ENCODE measurements at regions not wholly inside any gene's neighbourhood (a gene's known extent, or its start where the extent isn't known, plus 50 kb on each side); places are given as distances from the start of the nearest gene placed in this dataset.
A peak's percentile ranks its signal among the peaks of the same experiment; 100 is the strongest.
"Not testable (repeated sequence)": the region's sequence is repeated elsewhere in the genome, so short reads cannot be mapped to it uniquely, and the experiment has no call there.

- Histone ChIP-seq H3K27me3 (no peaks in the 10 kb centered on the region), H3K9me3 (no peaks in the 10 kb centered on the region), H3K4me1 (no peaks in the 10 kb centered on the region), H3K36me3 (no peaks in the 10 kb centered on the region), H3K4me3 (no peak overlapping the region), H3K27ac (no peak overlapping the region)
- WGBS, result 56% methylated on average over 7 of the region's 7 CpGs
- TF ChIP-seq POLR2A (IDR thresholded peaks at IDR 0.05) (no peak), CTCF (IDR thresholded peaks at IDR 0.05) (no peak), POLR2AphosphoS5 (IDR thresholded peaks at IDR 0.05) (no peak), EP300 (IDR thresholded peaks at IDR 0.05) (no peak)
- no peak for DNase-seq (ENCODE audit: low spot score in 2 of 2)
These were observed 68.2 kb downstream of the BARX1 start for GRCh38 chr9:93886911-93887310.

- Histone ChIP-seq H3K27me3 (peaks cover 2% of the 10 kb centered on the region), H3K4me3 (no peak overlapping the region)
These were observed 70.3 kb downstream of the BARX1 start for GRCh38 chr9:93884808-93885207.

GRCh38 chr9:93879662-93880407 lies 75.3 kb downstream of the BARX1 start:
- WGBS, result 98% methylated on average over 16 of the region's 35 CpGs
- H3K9me3 ChIP-seq, H3K36me3 ChIP-seq, H3K4me1 ChIP-seq, H3K4me3 ChIP-seq, H3K27ac ChIP-seq, H3K27me3 ChIP-seq: not testable (repeated sequence)
- peak in 1 of 2 donors; percentile 31 for DNase-seq (ENCODE audit: low spot score in 2 of 2)

More at GRCh38 chr9:93884808-93885207, 70.3 kb downstream of the BARX1 start:
- Histone ChIP-seq H3K9me3 (no peaks in the 10 kb centered on the region), H3K4me1 (no peaks in the 10 kb centered on the region), H3K36me3 (no peaks in the 10 kb centered on the region), H3K27ac (no peak overlapping the region)
- TF ChIP-seq POLR2A (IDR thresholded peaks at IDR 0.05) (no peak), CTCF (IDR thresholded peaks at IDR 0.05) (no peak), EP300 (IDR thresholded peaks at IDR 0.05) (no peak), POLR2AphosphoS5 (IDR thresholded peaks at IDR 0.05) (no peak)
- 32% methylated on average over 1 of the region's 1 CpG for WGBS
- no peak for DNase-seq (ENCODE audit: low spot score in 2 of 2)

- TF ChIP-seq EP300 (IDR thresholded peaks at IDR 0.05), result no peak
- TF ChIP-seq POLR2A (IDR thresholded peaks at IDR 0.05), result no peak
- TF ChIP-seq CTCF (IDR thresholded peaks at IDR 0.05), result no peak
- TF ChIP-seq POLR2AphosphoS5 (IDR thresholded peaks at IDR 0.05), result no peak
- Histone ChIP-seq H3K36me3 (no peaks in the 10 kb centered on the region), H3K4me1 (no peaks in the 10 kb centered on the region), H3K4me3 (no peak overlapping the region), H3K27ac (no peak overlapping the region), H3K27me3 (peaks cover 4% of the 10 kb centered on the region), H3K9me3 (peaks cover 14% of the 10 kb centered on the region)
- no peak for DNase-seq (ENCODE audit: low spot score in 2 of 2)
These were observed 79.8 kb downstream of the BARX1 start for GRCh38 chr9:93875330-93875729.

- DNase-seq (ENCODE audit: low spot score in 2 of 2), result no peak
- Histone ChIP-seq H3K4me1 (no peaks in the 10 kb centered on the region), H3K9me3 (peaks cover 14% of the 10 kb centered on the region), H3K36me3 (no peaks in the 10 kb centered on the region), H3K27ac (no peak overlapping the region), H3K27me3 (no peaks in the 10 kb centered on the region), H3K4me3 (no peak overlapping the region)
- no peak for TF ChIP-seq POLR2A (IDR thresholded peaks at IDR 0.05)
These were observed 80.9 kb downstream of the BARX1 start for GRCh38 chr9:93874242-93874641.

GRCh38 chr9:93871286-93871685 lies 83.9 kb downstream of the BARX1 start:
- TF ChIP-seq POLR2AphosphoS5 (IDR thresholded peaks at IDR 0.05) (no peak), POLR2A (IDR thresholded peaks at IDR 0.05) (no peak), EP300 (IDR thresholded peaks at IDR 0.05) (no peak), CTCF (IDR thresholded peaks at IDR 0.05) (no peak)
- Histone ChIP-seq H3K4me1 (no peaks in the 10 kb centered on the region), H3K36me3 (no peaks in the 10 kb centered on the region), H3K27ac (no peak overlapping the region), H3K9me3 (peaks cover 14% of the 10 kb centered on the region), H3K27me3 (no peaks in the 10 kb centered on the region), H3K4me3 (no peak overlapping the region)
- 89% methylated on average over 4 of the region's 4 CpGs for WGBS
- DNase-seq (ENCODE audit: low spot score in 2 of 2), result no peak
